Activated T-helper 2 cell treated with anti-CD3 and anti-CD28 coated beads, Interferon-gamma antibody, Interleukin-2, Interleukin-4, amounts not matched to agents 10 μg/mL and 5 μg/mL and 100 μg/mL, durations not matched to agents 14 hours and 24 hours and 36 hours (primary cell): ENCODE measurements at regions not wholly inside any gene's neighbourhood (a gene's known extent, or its start where the extent isn't known, plus 50 kb on each side); places are given as distances from the start of the nearest gene placed in this dataset.

ENCODE experiments used
- DNase-seq: peaks from one replicate; pipeline ENCODE4 v3.0.0; 2021; ENCODE audit warnings: low spot score
- H3K27ac Mint-ChIP-seq: one replicate; pipeline ENCODE4 v1.8.0; 2021; ENCODE audit warnings: mixed read lengths
- H3K27me3 Mint-ChIP-seq: one replicate; pipeline ENCODE4 v1.8.0; 2021; ENCODE audit warnings: low read depth, mixed read lengths
- H3K36me3 Mint-ChIP-seq: one replicate; pipeline ENCODE4 v1.8.0; 2021; ENCODE audit warnings: low read depth, mixed read lengths
- H3K4me1 Mint-ChIP-seq: one replicate; pipeline ENCODE4 v1.8.0; 2021; ENCODE audit warnings: low read depth, mixed read lengths
- H3K4me3 Mint-ChIP-seq: one replicate; pipeline ENCODE4 v1.8.0; 2021; ENCODE audit warnings: low read depth, mild to moderate bottlenecking, moderate library complexity, mixed read lengths
- H3K9me3 Mint-ChIP-seq: one replicate; pipeline ENCODE4 v1.8.0; 2021; ENCODE audit warnings: mixed read lengths
- intact Hi-C: fragments of 100-400 bp; cut with micrococcal nuclease; formaldehyde crosslinking; loops from one replicate; pipeline ENCODE4 v1.15.1; 2023

DNA sequence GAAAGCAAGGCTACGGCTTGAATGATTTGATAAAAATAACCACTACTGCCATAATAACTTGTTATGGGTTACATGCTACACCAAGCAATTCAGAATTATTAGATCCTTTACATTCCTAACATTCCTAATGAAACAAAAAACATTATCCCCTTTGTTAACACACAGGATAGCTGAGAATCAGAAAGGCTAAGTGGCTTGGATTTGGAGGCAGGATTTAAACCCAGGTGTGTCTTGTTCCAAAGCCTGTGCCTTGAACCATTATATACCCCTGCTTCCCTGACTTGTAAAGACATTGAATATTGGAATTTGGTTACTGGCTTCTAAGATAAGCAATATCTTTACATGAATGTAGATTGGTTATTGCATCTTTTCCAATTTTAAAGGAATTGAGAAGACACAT lies 417.1 kb upstream of the GOLIM4 start:
- Mint-ChIP-seq H3K4me3 (no peak overlapping the region), H3K36me3 (no peaks in the 10 kb centered on the region), H3K4me1 (peaks cover 2% of the 10 kb centered on the region), H3K27me3 (no peaks in the 10 kb centered on the region), H3K27ac (no peak overlapping the region), H3K9me3 (no peaks in the 10 kb centered on the region)
- DNase-seq = no peak
- intact Hi-C loops = loop anchor here (5.0 kb wide), 1 partner anchor 334 kb away; no protein-coding TSS in a partner anchor

DNA sequence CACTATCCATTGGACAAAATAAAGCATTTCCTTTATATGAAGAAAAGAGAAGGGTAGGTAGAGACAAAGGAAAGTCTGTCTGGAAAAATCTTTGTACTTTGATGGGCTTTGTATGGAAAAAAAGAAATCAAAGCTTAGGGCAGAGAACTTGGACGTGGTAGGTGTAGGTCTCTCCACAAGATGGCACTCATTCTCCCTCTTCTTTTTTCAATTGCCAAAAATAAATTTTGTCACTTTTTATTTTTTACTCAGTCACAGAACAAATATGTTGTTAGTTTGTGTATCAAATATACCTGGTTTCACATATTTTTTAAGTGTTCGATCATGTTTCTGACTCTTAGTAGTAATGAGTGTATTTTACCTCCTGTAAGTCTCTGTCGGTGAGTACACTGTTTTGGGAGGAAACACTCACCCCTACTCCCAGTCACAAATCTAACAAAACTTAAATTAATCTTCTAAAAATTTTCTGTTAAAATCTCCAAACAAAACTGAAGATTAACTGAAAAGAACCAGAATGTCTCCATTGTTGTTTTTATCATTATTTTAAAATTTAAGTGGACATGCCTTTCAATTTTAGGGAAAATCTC lies 415.8 kb upstream of the GOLIM4 start:
- Mint-ChIP-seq H3K4me1 (no peaks in the 10 kb centered on the region), H3K9me3 (no peaks in the 10 kb centered on the region), H3K4me3 (no peak overlapping the region), H3K27ac (no peak overlapping the region), H3K36me3 (no peaks in the 10 kb centered on the region), H3K27me3 (no peaks in the 10 kb centered on the region)
- intact Hi-C loops = loop anchor here (5.0 kb wide), 1 partner anchor 336 kb away; no protein-coding TSS in a partner anchor
- DNase-seq = no peak

DNA sequence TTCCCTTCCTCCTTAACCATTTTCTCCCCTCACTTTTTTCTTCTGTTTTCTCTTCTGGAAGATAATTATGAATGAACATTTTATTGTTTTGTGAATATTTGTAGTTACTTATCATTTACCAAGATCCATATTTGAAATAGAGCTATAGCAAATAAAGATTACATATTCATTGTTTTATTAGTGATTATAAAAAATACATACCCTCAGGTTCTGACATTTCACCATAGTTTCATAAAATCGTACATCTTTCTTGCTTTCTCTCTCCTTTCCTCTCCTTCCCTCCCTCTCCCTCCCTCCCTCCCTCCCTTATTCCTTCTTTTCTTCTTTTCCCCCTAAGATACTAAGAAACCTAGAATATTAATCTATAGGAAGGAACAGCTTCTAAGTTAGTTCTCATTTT lies 410.9 kb upstream of the GOLIM4 start:
- no peak overlapping the region for H3K27ac Mint-ChIP-seq
- no peak overlapping the region for H3K4me3 Mint-ChIP-seq
- no peaks in the 10 kb centered on the region for H3K4me1 Mint-ChIP-seq
- H3K27me3 Mint-ChIP-seq = no peaks in the 10 kb centered on the region
- H3K9me3 Mint-ChIP-seq = no peaks in the 10 kb centered on the region
- H3K36me3 Mint-ChIP-seq = no peaks in the 10 kb centered on the region
- intact Hi-C loops = no loop called here
- no peak for DNase-seq

DNA sequence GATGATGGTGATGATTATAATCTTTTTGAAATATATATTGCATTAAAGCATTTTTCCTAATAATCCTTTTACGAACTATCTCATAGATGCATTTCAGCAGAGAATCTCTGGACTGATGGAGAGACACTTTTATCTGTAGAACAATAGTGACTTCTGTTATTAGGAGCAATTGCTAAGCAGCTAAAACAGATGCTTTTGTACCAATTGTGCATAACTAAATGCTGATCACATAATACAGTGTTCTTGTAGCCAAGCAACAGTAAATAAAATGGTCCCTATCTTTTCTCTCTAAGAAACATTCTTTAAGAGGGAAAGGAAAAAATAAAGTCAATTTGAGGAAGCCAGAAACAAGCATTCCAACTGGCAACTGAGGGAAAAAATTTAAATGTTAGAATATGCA lies 405.8 kb upstream of the GOLIM4 start:
- intact Hi-C loops = no loop called here
- H3K27me3 Mint-ChIP-seq = no peaks in the 10 kb centered on the region
- no peak overlapping the region for H3K27ac Mint-ChIP-seq
- H3K4me3 Mint-ChIP-seq = no peak overlapping the region
- no peaks in the 10 kb centered on the region for H3K36me3 Mint-ChIP-seq
- no peak for DNase-seq
- no peaks in the 10 kb centered on the region for H3K4me1 Mint-ChIP-seq
- no peaks in the 10 kb centered on the region for H3K9me3 Mint-ChIP-seq

DNA sequence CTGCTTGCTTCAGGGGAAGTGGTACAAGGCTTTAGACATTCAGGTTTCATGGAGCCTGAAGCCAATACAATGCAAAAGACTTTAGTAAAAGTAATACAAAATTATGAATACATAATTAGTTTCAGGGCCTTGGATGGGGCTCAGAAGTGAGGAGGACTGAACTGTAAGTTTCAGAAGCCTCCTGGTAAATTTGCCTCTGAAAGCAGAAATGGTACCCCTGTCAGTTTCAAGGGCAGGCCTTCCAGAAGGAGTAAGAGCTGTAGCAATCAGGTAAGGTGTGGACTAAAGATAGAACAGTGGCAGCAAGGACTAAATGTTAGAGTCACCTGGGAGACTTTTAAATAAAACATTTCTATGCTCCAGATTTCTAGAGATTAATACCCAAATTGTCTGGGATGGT lies 402.5 kb upstream of the GOLIM4 start:
- H3K4me1 Mint-ChIP-seq = no peaks in the 10 kb centered on the region
- H3K4me3 Mint-ChIP-seq = no peak overlapping the region
- no peak for DNase-seq
- no peak overlapping the region for H3K27ac Mint-ChIP-seq
- H3K36me3 Mint-ChIP-seq = no peaks in the 10 kb centered on the region
- no peaks in the 10 kb centered on the region for H3K9me3 Mint-ChIP-seq
- intact Hi-C loops = no loop called here
- H3K27me3 Mint-ChIP-seq = no peaks in the 10 kb centered on the region

DNA sequence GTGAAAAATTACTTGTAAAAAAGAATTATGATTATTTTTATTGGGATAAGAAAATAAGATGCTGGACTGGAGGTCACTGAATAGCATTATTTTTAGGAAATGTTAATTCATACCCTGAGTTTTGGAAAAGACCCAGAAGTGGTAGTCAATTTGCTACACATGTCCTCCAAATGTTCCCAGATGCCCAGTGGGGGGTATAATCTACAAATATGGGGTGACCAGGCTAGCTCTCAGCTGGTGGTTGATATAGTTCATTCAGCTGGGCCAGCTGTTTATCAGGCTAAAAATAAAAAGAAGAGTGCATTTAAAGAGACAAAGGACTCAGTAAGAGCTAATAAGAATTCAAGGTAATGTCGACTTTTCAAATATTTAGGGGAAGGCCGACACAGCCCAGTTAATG lies 402.0 kb upstream of the GOLIM4 start:
- no peaks in the 10 kb centered on the region for H3K27me3 Mint-ChIP-seq
- intact Hi-C loops = no loop called here
- H3K4me3 Mint-ChIP-seq = no peak overlapping the region
- H3K4me1 Mint-ChIP-seq = no peaks in the 10 kb centered on the region
- no peaks in the 10 kb centered on the region for H3K9me3 Mint-ChIP-seq
- DNase-seq = no peak
- H3K27ac Mint-ChIP-seq = no peak overlapping the region
- H3K36me3 Mint-ChIP-seq = no peaks in the 10 kb centered on the region

DNA sequence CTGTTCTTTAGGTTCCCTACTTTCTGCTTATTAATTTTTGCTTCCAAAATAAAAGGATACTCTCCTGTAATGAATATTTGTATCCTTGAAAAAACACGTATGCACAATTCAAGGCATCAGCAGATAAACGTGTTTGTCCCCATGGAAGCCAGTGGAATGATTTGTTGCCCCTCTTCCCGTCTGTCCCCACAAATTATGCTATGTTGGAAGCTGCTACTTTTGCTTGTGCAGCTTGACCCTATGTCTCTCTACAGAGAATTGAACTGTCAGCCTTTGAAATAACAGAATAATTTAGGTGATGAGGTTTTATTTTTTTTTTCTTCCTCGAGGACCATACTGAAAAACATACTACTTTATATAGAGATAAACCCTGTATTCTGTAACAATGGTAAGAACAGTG lies 401.5 kb upstream of the GOLIM4 start:
- Mint-ChIP-seq H3K27ac (no peak overlapping the region), H3K27me3 (no peaks in the 10 kb centered on the region), H3K4me1 (no peaks in the 10 kb centered on the region), H3K4me3 (no peak overlapping the region), H3K9me3 (no peaks in the 10 kb centered on the region), H3K36me3 (no peaks in the 10 kb centered on the region)
- intact Hi-C loops = no loop called here
- DNase-seq = no peak

DNA sequence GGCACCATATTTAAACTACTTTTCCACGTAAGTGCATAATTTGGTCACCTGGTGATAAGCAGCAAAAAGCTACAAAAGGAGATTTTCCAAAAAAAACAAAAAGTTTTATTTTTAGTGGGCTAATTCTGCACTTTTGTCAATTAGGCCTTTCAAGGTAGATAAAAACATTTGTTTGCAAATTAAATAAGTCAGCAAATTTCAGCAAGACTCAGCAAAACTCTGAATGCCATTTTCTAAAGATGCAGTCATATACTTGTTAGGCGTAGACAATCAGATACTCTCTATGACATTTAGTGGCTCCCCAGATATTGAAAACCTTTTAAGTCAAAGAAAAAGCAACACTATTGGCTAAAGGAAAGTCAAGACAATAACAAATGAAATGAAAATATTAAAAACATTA lies 400.2 kb upstream of the GOLIM4 start:
- H3K4me1 Mint-ChIP-seq = no peaks in the 10 kb centered on the region
- H3K27ac Mint-ChIP-seq = no peak overlapping the region
- H3K4me3 Mint-ChIP-seq = no peak overlapping the region

DNA sequence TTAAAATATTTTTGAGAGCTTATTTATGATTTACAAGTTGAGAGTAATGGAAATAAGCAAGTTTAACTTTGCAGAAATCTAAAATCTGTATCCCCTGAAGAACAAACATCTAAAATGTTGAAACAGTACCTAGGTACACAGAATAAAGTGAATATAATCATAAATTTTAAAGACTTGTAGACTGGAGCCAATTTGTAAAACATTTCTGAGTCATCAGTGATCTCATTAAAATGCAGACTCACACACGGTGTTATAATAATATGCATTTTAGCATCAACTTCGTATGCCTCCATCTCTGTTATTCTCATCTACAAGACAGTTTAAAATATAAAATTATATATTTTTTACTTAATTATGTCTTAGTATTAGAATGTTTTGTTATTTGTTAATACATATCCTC lies 399.5 kb upstream of the GOLIM4 start:
- H3K36me3 Mint-ChIP-seq = no peaks in the 10 kb centered on the region
- H3K4me1 Mint-ChIP-seq = no peaks in the 10 kb centered on the region
- no peak for DNase-seq
- no peak overlapping the region for H3K4me3 Mint-ChIP-seq
- H3K27ac Mint-ChIP-seq = no peak overlapping the region
- intact Hi-C loops = no loop called here
- no peaks in the 10 kb centered on the region for H3K9me3 Mint-ChIP-seq
- no peaks in the 10 kb centered on the region for H3K27me3 Mint-ChIP-seq

More for the DNA sequence above, 400.2 kb upstream of the GOLIM4 start:
- Mint-ChIP-seq H3K9me3 (no peaks in the 10 kb centered on the region), H3K27me3 (no peaks in the 10 kb centered on the region), H3K36me3 (no peaks in the 10 kb centered on the region)
- intact Hi-C loops = no loop called here
- DNase-seq = no peak

DNA sequence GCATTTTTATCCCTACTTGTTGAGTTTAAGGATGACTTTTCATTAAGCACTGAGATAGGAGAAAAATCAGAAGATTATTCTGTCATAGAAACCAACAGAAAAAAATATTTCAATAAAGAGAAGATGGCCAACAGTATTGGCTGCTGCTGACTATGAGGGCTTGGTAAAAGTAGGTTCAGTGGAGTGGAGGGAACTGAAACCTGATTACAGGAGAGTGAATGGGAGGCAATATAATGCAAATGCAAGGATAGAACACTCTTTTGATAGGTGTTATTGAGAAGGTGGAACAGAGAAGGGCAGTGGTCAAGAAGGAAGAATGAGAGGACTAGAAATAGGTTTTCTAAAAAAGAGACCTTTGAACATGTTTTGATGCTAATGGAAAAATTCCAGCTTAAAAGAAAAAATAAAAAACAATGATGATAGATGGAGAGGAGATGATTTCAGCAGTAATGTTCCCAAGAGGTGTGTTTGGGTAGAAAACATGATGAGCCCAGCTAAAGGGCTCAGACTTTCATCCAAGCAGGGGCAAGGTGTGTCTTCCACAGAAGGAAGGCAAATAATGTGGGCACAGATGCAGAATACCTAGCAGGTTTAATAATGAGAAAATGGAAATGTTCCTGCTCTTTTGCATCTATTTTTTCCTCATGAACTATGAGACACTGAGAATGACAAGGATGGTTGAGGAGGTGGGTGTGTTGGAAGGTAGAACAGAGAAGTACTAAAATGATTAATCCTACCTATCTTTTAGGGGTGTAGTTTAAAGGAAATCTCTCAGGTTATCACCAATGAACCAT lies 397.9 kb upstream of the GOLIM4 start:
- no peaks in the 10 kb centered on the region for H3K4me1 Mint-ChIP-seq
- no peaks in the 10 kb centered on the region for H3K36me3 Mint-ChIP-seq
- intact Hi-C loops = no loop called here
- no peak overlapping the region for H3K4me3 Mint-ChIP-seq
- H3K27me3 Mint-ChIP-seq = no peaks in the 10 kb centered on the region
- H3K27ac Mint-ChIP-seq = no peak overlapping the region
- H3K9me3 Mint-ChIP-seq = no peaks in the 10 kb centered on the region
- no peak for DNase-seq

DNA sequence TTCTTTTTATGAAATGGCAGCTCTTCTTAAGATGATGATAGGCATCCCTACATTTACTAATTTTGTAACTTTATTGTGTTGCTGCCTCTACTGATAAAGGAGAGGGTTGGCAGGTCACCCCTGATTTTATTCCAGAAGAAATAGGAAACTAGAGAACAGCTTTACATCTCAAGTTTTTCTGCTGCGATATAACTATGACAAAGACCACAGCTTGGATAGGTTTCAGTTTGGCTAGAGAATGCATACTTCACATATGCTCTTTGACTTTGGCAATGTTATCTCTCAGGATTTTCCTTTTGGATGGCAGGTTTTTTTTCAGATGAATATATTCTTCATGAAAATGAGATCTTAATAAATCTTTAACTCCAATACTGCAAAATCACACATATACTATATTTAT lies 395.3 kb upstream of the GOLIM4 start:
- Mint-ChIP-seq H3K27ac (no peak overlapping the region), H3K27me3 (no peaks in the 10 kb centered on the region), H3K4me1 (no peaks in the 10 kb centered on the region), H3K9me3 (no peaks in the 10 kb centered on the region), H3K4me3 (no peak overlapping the region), H3K36me3 (no peaks in the 10 kb centered on the region)
- DNase-seq = no peak
- intact Hi-C loops = no loop called here

DNA sequence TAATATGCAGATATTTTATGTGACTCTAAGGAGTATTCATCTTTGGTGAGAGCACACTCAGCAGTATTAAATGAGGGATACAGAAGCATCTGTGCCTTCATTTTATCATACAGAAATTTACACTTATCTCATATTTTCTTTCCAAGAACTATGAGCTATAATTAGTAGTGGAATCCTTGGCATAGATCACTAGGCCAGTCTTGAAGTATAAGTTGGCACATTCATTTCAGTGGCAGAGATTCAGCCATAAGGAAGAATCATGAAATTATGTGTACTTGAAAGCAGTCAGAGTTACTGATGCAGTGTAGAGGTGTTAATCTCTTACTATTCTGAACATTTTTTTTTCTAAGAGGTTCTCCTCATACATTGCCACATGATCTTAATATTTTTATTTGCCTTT lies 393.6 kb upstream of the GOLIM4 start:
- DNase-seq = no peak
- no peaks in the 10 kb centered on the region for H3K4me1 Mint-ChIP-seq
- H3K9me3 Mint-ChIP-seq = no peaks in the 10 kb centered on the region
- no peak overlapping the region for H3K27ac Mint-ChIP-seq
- intact Hi-C loops = no loop called here
- H3K36me3 Mint-ChIP-seq = no peaks in the 10 kb centered on the region
- H3K27me3 Mint-ChIP-seq = no peaks in the 10 kb centered on the region
- H3K4me3 Mint-ChIP-seq = no peak overlapping the region

DNA sequence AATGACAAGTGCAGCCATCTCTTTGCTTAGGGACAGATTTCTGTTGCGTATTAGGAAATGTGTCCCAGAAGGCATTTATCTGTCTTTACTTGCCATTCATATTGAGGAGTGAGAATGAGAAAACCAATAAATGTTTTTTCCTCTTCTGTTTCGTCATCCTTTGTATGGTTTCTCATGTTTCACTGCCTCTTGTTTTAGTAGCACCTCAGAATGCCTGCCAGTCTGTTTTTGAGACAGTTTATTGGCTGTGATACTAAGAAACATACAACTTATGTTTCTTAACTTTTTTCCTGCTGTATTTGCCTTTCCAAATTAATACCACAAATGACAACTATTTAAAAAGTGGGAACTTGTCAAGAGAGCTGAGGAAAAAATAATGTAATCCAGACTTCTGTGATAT lies 390.2 kb upstream of the GOLIM4 start:
- Mint-ChIP-seq H3K27ac (no peak overlapping the region), H3K4me3 (no peak overlapping the region), H3K27me3 (no peaks in the 10 kb centered on the region), H3K4me1 (no peaks in the 10 kb centered on the region), H3K36me3 (no peaks in the 10 kb centered on the region), H3K9me3 (no peaks in the 10 kb centered on the region)
- no peak for DNase-seq
- intact Hi-C loops = no loop called here
